NK-92 (cell line): ENCODE measurements at regions not wholly inside any gene's neighbourhood (a gene's known extent, or its start where the extent isn't known, plus 50 kb on each side); places are given as distances from the start of the nearest gene placed in this dataset.
"Not testable (repeated sequence)": the region's sequence is repeated elsewhere in the genome, so short reads cannot be mapped to it uniquely, and the experiment has no call there.

Experiments used
- DNase-seq: peaks from one replicate; lab custom pipeline; 2025; ENCODE audit not compliant: unreplicated experiment; lab: John Stamatoyannopoulos, UW

- DNase-seq = no peak
These were observed 876.9 kb upstream of the RAG2 start for GRCh38 chr11:37474889-37475288.

GRCh38 chr11:37468344-37468743, 870.3 kb upstream of the RAG2 start:
- DNase-seq = no peak

- no peak for DNase-seq
These were observed 867.2 kb upstream of the RAG2 start for GRCh38 chr11:37465221-37465620.

GRCh38 chr11:37459456-37459855, 861.4 kb upstream of the RAG2 start:
- no peak for DNase-seq

GRCh38 chr11:37456746-37457145, 858.7 kb upstream of the RAG2 start:
- no peak for DNase-seq

GRCh38 chr11:37451903-37452302, 853.9 kb upstream of the RAG2 start:
- no peak for DNase-seq

- DNase-seq = no peak
These were observed 852.6 kb upstream of the RAG2 start for GRCh38 chr11:37450613-37451012.

GRCh38 chr11:37449146-37449545, 851.1 kb upstream of the RAG2 start:
- DNase-seq = no peak

- no peak for DNase-seq
These were observed 844.5 kb upstream of the RAG2 start for GRCh38 chr11:37442576-37442975.

GRCh38 chr11:37431633-37432230, 833.7 kb upstream of the RAG2 start:
- DNase-seq = not testable (repeated sequence)

- DNase-seq = not testable (repeated sequence)
These were observed 833.1 kb upstream of the RAG2 start for GRCh38 chr11:37430966-37431632.

GRCh38 chr11:37422511-37422910, 824.5 kb upstream of the RAG2 start:
- DNase-seq = no peak

- DNase-seq = no peak
These were observed 813.3 kb upstream of the RAG2 start for GRCh38 chr11:37411289-37411688.

- no peak for DNase-seq
These were observed 811.1 kb upstream of the RAG2 start for GRCh38 chr11:37409124-37409523.

- no peak for DNase-seq
These were observed 809.4 kb upstream of the RAG2 start for GRCh38 chr11:37407461-37407860.

GRCh38 chr11:37406651-37407050, 808.6 kb upstream of the RAG2 start:
- no peak for DNase-seq

- no peak for DNase-seq
These were observed 806.2 kb upstream of the RAG2 start for GRCh38 chr11:37404231-37404630.

- no peak for DNase-seq
These were observed 804.6 kb upstream of the RAG2 start for GRCh38 chr11:37402663-37403062.

- DNase-seq = no peak
These were observed 796.3 kb upstream of the RAG2 start for GRCh38 chr11:37394236-37394870.

- DNase-seq = no peak
These were observed 793.6 kb upstream of the RAG2 start for GRCh38 chr11:37391615-37392014.

- DNase-seq = no peak
These were observed 792.6 kb upstream of the RAG2 start for GRCh38 chr11:37390576-37391083.

GRCh38 chr11:37378958-37379357, 780.9 kb upstream of the RAG2 start:
- no peak for DNase-seq
